ENCODE measurements at regions not wholly inside any gene's neighbourhood (a gene's known extent, or its start where the extent isn't known, plus 50 kb on each side); places are given as distances from the start of the nearest gene placed in this dataset.

DNA sequence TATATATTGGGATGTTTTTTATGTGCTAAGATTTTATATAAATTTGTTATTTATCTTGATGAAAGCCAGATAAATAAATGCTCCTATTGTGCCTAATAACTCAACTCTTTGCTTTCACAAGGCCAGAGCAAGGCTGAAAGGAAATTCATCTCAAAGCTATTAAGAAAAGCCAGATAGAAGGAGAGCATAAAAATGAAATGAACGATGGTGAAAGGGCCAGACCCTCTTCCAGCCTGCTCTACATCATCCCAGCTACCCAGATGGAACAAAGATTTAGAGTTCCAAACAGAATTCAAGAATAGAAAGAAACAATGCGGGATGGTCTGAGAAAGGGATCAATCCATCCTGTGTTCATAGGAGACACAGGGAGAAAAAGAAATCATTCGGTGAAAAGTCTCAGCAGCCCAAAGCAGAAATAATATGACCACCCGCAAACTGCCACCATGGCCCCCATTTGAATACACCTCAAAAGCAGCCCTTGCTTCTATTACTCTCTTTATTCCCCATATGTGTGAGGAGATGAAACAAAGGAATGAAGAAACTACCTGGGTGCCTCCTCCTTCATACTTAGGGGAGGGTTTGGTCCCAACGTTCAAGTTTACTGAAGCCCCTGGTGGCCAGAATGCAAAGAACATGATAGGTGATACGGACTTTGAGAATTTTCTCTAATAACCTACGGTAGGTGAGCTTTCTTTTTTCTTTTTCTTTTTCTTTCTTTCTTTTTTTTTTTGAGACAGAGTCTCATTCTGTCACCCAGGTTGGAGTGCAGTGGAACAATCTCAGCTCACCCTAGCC, 110.1 kb upstream of the FBXO11 start:
- DNase-seq (ENCODE audit: low read depth): no peak
- no peak overlapping the region for H3K4me3 ChIP-seq (ENCODE audit: control insufficient read depth, low read depth, low read length)
- TF ChIP-seq, protein P1, sequence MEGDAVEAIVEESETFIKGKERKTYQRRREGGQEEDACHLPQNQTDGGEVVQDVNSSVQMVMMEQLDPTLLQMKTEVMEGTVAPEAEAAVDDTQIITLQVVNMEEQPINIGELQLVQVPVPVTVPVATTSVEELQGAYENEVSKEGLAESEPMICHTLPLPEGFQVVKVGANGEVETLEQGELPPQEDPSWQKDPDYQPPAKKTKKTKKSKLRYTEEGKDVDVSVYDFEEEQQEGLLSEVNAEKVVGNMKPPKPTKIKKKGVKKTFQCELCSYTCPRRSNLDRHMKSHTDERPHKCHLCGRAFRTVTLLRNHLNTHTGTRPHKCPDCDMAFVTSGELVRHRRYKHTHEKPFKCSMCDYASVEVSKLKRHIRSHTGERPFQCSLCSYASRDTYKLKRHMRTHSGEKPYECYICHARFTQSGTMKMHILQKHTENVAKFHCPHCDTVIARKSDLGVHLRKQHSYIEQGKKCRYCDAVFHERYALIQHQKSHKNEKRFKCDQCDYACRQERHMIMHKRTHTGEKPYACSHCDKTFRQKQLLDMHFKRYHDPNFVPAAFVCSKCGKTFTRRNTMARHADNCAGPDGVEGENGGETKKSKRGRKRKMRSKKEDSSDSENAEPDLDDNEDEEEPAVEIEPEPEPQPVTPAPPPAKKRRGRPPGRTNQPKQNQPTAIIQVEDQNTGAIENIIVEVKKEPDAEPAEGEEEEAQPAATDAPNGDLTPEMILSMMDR (IDR thresholded peaks at IDR 0.05; ENCODE audit: control insufficient read depth, insufficient read depth, low read depth, low read length, missing control alignments): no peak

DNA sequence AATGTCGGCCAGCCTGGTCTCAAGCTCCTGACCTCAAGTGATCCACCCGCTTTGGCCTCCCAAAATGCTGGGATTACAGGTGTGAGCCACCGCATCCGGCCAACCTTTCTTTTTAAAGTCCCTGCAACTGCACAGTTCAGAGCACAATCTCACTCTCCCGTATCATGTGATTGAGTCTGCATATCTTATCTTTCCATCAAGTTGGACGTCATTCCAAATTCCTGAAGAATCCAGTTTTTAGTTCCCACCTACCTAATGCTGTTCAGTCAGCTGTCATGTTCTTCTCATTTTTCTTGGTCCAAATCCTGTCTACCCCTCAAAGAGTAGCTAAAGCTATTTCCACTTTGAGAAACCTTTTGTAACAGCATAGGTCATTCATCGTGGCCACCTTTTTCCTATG, 110.8 kb upstream of the FBXO11 start:
- no peak for DNase-seq (ENCODE audit: low read depth)
- TF ChIP-seq, protein P1 (IDR thresholded peaks at IDR 0.05; ENCODE audit: control insufficient read depth, insufficient read depth, low read depth, low read length, missing control alignments): no peak
- no peak overlapping the region for H3K4me3 ChIP-seq (ENCODE audit: control insufficient read depth, low read depth, low read length)

DNA sequence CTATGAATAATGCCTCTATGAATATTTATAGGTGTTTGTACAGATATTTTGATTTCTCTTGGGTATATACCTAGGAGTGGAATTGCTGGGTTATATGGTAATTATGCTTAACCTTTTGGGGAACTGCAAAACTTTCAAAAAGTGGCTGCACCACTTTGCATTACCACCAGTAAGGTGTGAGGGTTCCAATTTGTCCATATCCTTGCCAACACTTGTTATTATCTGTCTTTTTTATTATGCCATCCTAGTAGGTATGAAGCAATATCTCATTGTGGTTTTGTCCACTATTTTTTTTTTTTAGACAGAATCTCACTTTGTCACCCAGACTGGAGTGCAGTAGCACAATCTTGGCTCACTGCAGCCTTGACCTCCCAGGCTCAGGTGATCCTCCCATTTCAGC, 112.2 kb upstream of the FBXO11 start:
- no peak overlapping the region for H3K4me3 ChIP-seq (ENCODE audit: control insufficient read depth, low read depth, low read length)
- TF ChIP-seq, protein P1 (IDR thresholded peaks at IDR 0.05; ENCODE audit: control insufficient read depth, insufficient read depth, low read depth, low read length, missing control alignments): no peak
- DNase-seq (ENCODE audit: low read depth): no peak

DNA sequence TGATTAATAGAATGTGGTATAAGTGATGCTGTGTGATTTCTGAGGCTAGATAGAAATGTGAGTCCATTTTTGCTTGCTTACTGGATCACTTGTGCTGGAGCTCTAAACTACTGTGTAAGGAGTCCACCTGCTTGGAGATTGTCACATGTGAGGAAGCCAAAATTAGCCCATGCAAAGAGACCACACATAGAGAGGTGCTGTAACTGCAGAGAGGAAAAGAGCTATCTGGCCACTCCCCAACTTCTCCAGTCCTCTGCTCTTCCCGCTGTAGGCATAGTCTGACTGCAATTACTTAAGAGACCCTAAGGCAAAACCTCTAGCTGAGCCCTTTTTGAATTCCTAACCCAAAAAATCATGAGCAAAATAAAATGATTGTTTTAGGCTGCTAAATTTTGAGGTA, 120.6 kb upstream of the FBXO11 start:
- no peak overlapping the region for H3K4me3 ChIP-seq (ENCODE audit: control insufficient read depth, low read depth, low read length)
- TF ChIP-seq, protein P1 (IDR thresholded peaks at IDR 0.05; ENCODE audit: control insufficient read depth, insufficient read depth, low read depth, low read length, missing control alignments): no peak

DNA sequence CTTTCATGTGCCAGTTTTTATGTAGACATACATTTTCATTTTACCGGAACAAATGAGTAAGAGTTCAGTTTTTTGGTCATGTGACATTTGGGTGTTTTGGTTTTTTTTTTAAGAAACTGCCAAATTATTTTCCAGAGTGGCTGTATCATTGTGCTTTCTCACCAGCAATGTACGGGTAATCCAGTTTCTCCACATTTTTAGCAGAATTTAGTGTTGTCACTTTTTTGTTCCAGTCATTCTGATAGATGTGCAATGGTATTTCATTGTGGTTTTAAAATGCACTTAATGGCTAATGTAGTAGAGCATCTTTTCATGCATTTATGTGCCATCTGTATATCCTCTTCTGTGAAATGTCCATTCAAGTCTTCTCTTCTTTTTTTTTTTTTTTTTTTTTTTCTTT, 126.5 kb upstream of the FBXO11 start:
- TF ChIP-seq, protein P1 (IDR thresholded peaks at IDR 0.05; ENCODE audit: control insufficient read depth, insufficient read depth, low read depth, low read length, missing control alignments): no peak
- H3K4me3 ChIP-seq (ENCODE audit: control insufficient read depth, low read depth, low read length): no peak overlapping the region
- no peak for DNase-seq (ENCODE audit: low read depth)

More for the DNA sequence above, 120.6 kb upstream of the FBXO11 start:
- no peak for DNase-seq (ENCODE audit: low read depth)

DNA sequence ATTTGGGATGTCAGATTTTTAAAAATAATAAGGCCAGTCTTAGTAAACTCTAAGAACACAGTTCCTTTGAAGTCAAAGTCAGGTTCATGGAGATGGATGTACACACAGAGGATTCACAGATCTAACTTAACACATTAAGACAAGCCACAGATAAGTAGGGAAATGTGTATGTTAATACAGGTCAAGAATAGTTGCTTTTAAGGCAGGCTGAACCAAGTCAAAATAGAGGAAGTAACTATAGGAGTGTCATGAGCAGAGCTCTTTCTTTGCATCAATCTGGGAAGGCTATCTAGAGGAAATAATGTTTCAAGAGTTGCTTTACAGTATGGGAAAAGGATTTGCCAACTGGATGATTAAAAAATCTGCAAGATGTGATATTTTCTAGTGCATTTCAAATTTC, 128.0 kb upstream of the FBXO11 start:
- no peak for DNase-seq (ENCODE audit: low read depth)
- no peak overlapping the region for H3K4me3 ChIP-seq (ENCODE audit: control insufficient read depth, low read depth, low read length)
- TF ChIP-seq, protein P1 (IDR thresholded peaks at IDR 0.05; ENCODE audit: control insufficient read depth, insufficient read depth, low read depth, low read length, missing control alignments): no peak

Data from AG09309 (cell line).